Keratinocyte (primary cell): ENCODE measurements at regions not wholly inside any gene's neighbourhood (a gene's known extent, or its start where the extent isn't known, plus 50 kb on each side); places are given as distances from the start of the nearest gene placed in this dataset.

Experiments used
- DNase-seq: peaks from one replicate; pipeline ENCODE4 v3.0.0-alpha.2; 2011; ENCODE audit warnings: low read depth, missing footprints, low spot score
- FAIRE-seq: peaks from 2 replicates; lab custom pipeline; 2011; peaks lifted over from hg19 to GRCh38; lab: Jason Lieb, UNC
- H2AFZ ChIP-seq: 2 replicates; pipeline ENCODE4 v1.6.0; 2012; ENCODE audit warnings: low read length, control low read depth, inconsistent platforms; ENCODE audit not compliant: control insufficient read depth
- H3K27ac ChIP-seq: 2 replicates; pipeline ENCODE4 v1.5.1; 2011; ENCODE audit warnings: low read length; ENCODE audit not compliant: control insufficient read depth, insufficient read depth
- H3K27me3 ChIP-seq: 3 replicates; pipeline ENCODE4 v1.6.0; 2011; ENCODE audit warnings: low read length; ENCODE audit not compliant: control insufficient read depth, insufficient read depth; ENCODE audit errors: extremely low read depth
- H3K36me3 ChIP-seq, 2 experiments: 2 replicates in 1 of 2; 3 replicates in 1 of 2; pipeline ENCODE4 v1.5.1; 2011; ENCODE audit warnings: low read length in 2 of 2, mild to moderate bottlenecking in 1 of 2; ENCODE audit not compliant: control insufficient read depth in 2 of 2, insufficient read depth in 2 of 2; ENCODE audit errors: extremely low read depth in 1 of 2
- H3K4me1 ChIP-seq: 3 replicates; pipeline ENCODE4 v1.5.1; 2011; ENCODE audit warnings: low read length; ENCODE audit not compliant: control insufficient read depth, insufficient read depth; ENCODE audit errors: extremely low read depth
- H3K4me2 ChIP-seq: 3 replicates; pipeline ENCODE4 v1.6.0; 2011; ENCODE audit warnings: low read depth, low read length; ENCODE audit not compliant: control insufficient read depth, insufficient read depth; ENCODE audit errors: extremely low read depth
- H3K4me3 ChIP-seq, 3 experiments: fragments of 200-600 bp in 1 of 3; sonication (generic) in 1 of 3; 2 replicates in 2 of 3; 3 replicates in 1 of 3; pipeline ENCODE4 v1.5.1; 2011 to 2016; ENCODE audit warnings: low read length in 3 of 3, mild to moderate bottlenecking in 3 of 3, control low read depth in 2 of 3, inconsistent platforms in 1 of 3, low read depth in 1 of 3, mixed read lengths in 1 of 3, mixed run types in 1 of 3, moderate library complexity in 1 of 3; ENCODE audit not compliant: control insufficient read depth in 2 of 3, insufficient read depth in 2 of 3; ENCODE audit errors: extremely low read depth in 1 of 3
- H3K79me2 ChIP-seq: 2 replicates; pipeline ENCODE4 v1.6.0; 2012; ENCODE audit warnings: low read length; ENCODE audit not compliant: control insufficient read depth, insufficient read depth
- H3K9ac ChIP-seq: 3 replicates; pipeline ENCODE4 v1.6.0; 2011; ENCODE audit warnings: low read length; ENCODE audit not compliant: control insufficient read depth, insufficient read depth; ENCODE audit errors: extremely low read depth
- H3K9me1 ChIP-seq: 3 replicates; pipeline ENCODE4 v1.6.0; 2011; ENCODE audit warnings: low read length; ENCODE audit not compliant: control insufficient read depth, insufficient read depth; ENCODE audit errors: extremely low read depth
- H3K9me3 ChIP-seq: 2 replicates; pipeline ENCODE4 v1.5.1; 2012; ENCODE audit warnings: low read depth, low read length; ENCODE audit not compliant: control insufficient read depth
- H4K20me1 ChIP-seq: 3 replicates; pipeline ENCODE4 v1.6.0; 2011; ENCODE audit warnings: low read length; ENCODE audit not compliant: control insufficient read depth, insufficient read depth; ENCODE audit errors: extremely low read depth
- EZH2 ChIP-seq: IDR thresholded peaks from one replicate; pipeline ENCODE4 v1.6.1; 2012; ENCODE audit warnings: inconsistent platforms, mild to moderate bottlenecking, low read length, moderate library complexity
- dilution Hi-C: fragments of 300-500 bp; cut with MboI; formaldehyde crosslinking; loops from one replicate; pipeline ENCODE4 v1.7.0; 2020; ENCODE audit warnings: low sequenced_read_pairs; ENCODE audit not compliant: extremely low pct_ligation_motif_present
- TF ChIP-seq, protein P1 (sequence below), 3 experiments: IDR thresholded peaks in 1 of 3; conservative IDR thresholded peaks in 1 of 3; optimal IDR thresholded peaks in 1 of 3; 2 replicates in 2 of 3; 3 replicates in 1 of 3; pipeline versions ENCODE3 to v1.5.1; 2011; ENCODE audit warnings: low read length in 3 of 3, mild to moderate bottlenecking in 3 of 3, moderate library complexity in 2 of 3, control low read depth in 1 of 3, inconsistent platforms in 1 of 3; ENCODE audit not compliant: insufficient read depth in 2 of 3; ENCODE audit errors: extremely low read depth in 1 of 3

DNA sequence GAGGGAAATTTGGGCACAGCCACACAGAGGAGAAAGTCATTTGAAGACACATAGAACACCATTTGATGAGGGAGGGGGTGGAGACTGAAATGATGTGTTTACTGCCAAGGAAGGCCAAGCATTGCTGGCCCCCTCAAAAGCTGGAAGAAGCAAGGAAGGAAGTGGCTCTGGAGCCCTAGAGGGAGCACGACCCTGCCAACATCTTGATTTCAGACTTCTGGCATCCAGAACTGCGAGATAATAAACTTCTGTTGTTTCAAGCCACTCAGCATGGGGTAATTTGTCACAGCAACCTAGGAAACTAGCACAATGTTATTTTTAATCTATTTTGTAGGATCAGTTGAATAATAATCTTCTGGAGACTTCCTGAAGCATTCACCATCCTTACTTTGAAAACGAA, 314.8 kb upstream of the GOT2 start:
- Histone ChIP-seq H3K9ac (no peak overlapping the region), H3K9me1 (no peaks in the 10 kb centered on the region), H3K27me3 (no peaks in the 10 kb centered on the region), H3K36me3 (no peaks in the 10 kb centered on the region), H3K4me1 (no peaks in the 10 kb centered on the region), H3K79me2 (no peaks in the 10 kb centered on the region), H4K20me1 (no peaks in the 10 kb centered on the region), H3K9me3 (no peaks in the 10 kb centered on the region), H3K27ac (no peak overlapping the region), H2AFZ (no peak overlapping the region), H3K4me3 (no peak overlapping the region), H3K4me2 (no peak overlapping the region)
- TF ChIP-seq, protein P1, sequence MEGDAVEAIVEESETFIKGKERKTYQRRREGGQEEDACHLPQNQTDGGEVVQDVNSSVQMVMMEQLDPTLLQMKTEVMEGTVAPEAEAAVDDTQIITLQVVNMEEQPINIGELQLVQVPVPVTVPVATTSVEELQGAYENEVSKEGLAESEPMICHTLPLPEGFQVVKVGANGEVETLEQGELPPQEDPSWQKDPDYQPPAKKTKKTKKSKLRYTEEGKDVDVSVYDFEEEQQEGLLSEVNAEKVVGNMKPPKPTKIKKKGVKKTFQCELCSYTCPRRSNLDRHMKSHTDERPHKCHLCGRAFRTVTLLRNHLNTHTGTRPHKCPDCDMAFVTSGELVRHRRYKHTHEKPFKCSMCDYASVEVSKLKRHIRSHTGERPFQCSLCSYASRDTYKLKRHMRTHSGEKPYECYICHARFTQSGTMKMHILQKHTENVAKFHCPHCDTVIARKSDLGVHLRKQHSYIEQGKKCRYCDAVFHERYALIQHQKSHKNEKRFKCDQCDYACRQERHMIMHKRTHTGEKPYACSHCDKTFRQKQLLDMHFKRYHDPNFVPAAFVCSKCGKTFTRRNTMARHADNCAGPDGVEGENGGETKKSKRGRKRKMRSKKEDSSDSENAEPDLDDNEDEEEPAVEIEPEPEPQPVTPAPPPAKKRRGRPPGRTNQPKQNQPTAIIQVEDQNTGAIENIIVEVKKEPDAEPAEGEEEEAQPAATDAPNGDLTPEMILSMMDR (optimal IDR thresholded peaks at IDR 0.05 in 1 of 3, IDR thresholded peaks at IDR 0.05 in 1 of 3, conservative IDR thresholded peaks at IDR 0.05 in 1 of 3; ENCODE audit: extremely low read depth in 1 of 3, insufficient read depth in 2 of 3, low read length in 3 of 3): no peak
- no peak for TF ChIP-seq EZH2
- no peak for DNase-seq
- dilution Hi-C loops: no loop called here
- no peak for FAIRE-seq

DNA sequence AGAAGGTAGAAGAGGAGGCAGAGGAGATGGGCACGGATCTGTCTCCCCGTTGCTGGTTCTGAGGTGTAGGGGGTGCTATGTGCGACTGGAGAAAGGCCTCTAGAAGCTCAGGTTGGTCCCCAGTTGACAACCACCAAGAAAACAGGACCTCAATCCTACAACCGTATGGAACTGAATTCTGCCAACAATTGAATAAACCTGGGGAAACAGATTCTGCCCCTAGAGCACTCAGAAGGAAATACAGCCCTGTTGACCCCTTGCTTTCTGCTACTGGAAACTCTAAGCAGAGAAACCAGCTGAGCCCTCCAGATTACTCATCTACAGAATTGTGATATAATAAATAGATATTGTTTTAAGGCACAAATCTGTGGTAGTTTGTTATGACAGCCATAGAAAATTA, 313.0 kb upstream of the GOT2 start:
- H3K9me3 ChIP-seq: no peaks in the 10 kb centered on the region
- dilution Hi-C loops: no loop called here

More for the DNA sequence above, 313.0 kb upstream of the GOT2 start:
- no peaks in the 10 kb centered on the region for H3K4me1 ChIP-seq
- DNase-seq (no peak), FAIRE-seq (no peak)
- no peaks in the 10 kb centered on the region for H3K79me2 ChIP-seq
- no peak overlapping the region for H3K4me3 ChIP-seq
- H2AFZ ChIP-seq: no peak overlapping the region
- no peaks in the 10 kb centered on the region for H4K20me1 ChIP-seq
- no peak overlapping the region for H3K9ac ChIP-seq
- H3K27me3 ChIP-seq: no peaks in the 10 kb centered on the region
- H3K36me3 ChIP-seq: no peaks in the 10 kb centered on the region
- H3K27ac ChIP-seq: no peak overlapping the region
- TF ChIP-seq, protein P1 (optimal IDR thresholded peaks at IDR 0.05 in 1 of 3, IDR thresholded peaks at IDR 0.05 in 1 of 3, conservative IDR thresholded peaks at IDR 0.05 in 1 of 3; ENCODE audit: extremely low read depth in 1 of 3, insufficient read depth in 2 of 3, low read length in 3 of 3): no peak
- no peak for TF ChIP-seq EZH2
- no peaks in the 10 kb centered on the region for H3K9me1 ChIP-seq
- H3K4me2 ChIP-seq: no peak overlapping the region
